ENCODE measurements at regions not wholly inside any gene's neighbourhood (a gene's known extent, or its start where the extent isn't known, plus 50 kb on each side); places are given as distances from the start of the nearest gene placed in this dataset.

DNA sequence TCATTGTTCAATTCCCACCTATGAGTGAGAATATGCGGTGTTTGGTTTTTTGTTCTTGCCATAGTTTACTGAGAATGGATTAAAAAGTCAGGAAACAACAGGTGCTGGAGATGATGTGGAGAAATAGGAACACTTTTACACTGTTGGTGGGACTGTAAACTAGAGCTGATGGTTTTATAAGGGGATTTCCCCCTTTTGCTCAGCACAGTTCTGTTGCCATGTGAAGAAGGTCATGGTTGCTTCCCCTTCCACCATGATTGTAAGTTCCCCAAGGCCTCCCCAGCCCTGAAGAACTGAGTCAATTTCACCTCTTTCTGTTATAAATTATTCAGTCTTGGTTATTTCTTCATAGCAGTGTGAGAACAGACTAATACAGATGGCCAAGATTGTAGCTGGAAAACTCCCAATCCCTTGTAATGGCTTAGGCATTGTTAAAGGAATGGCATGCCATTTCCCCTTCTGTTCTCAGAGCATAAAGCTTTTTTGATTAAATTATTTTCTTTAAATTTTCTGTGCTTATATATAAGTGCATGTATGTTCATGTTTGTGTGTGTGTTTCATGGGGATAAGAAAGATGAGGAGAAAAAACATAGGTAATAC lies 144.8 kb downstream of the BACH1 start:
- DNase-seq: no peak

- DNase-seq: no peak
Observed at GRCh38 chr21:29448766-29449165, 150.0 kb downstream of the BACH1 start.

- peak; percentile 82 for DNase-seq
Observed at GRCh38 chr21:29449306-29449950, 150.7 kb downstream of the BACH1 start.

DNA sequence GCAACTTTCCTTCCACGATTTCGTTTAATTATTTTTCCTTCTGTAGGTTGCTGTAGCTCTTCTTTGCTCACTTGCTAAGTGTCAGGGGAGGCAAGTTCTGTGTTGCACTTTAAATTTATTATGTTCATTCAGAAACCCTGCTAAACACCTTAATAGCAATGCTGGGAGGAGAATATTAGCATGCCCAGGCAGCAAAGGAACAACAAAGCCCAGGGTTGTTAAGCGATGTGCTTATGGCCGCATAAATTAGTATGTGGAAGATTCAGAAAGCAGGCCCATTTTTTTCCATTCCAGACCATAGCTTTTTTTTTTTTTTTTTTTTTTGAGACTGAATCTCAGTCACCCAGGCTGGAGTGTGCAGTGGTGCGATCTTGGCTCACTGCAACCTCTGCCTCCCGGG lies 151.3 kb downstream of the BACH1 start:
- DNase-seq: no peak

DNA sequence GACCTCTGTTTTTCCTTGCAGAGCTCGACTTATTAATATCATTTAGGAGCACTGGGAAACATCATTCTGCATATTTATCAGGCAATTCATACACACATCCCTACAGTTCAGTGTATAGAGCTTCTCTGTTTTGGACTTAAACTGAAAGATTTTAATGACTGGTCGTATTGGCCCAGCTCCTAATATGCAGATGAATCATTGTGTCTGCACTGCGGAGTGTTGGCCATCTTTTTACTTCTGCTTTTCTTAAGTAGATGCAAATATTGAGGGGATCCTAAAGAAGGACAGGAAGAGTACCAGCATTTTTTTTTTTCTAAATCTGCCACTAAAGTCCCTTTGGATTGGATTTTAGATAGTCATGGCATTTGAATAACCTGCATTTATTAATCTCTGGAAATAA lies 154.8 kb downstream of the BACH1 start:
- no peak for DNase-seq

DNA sequence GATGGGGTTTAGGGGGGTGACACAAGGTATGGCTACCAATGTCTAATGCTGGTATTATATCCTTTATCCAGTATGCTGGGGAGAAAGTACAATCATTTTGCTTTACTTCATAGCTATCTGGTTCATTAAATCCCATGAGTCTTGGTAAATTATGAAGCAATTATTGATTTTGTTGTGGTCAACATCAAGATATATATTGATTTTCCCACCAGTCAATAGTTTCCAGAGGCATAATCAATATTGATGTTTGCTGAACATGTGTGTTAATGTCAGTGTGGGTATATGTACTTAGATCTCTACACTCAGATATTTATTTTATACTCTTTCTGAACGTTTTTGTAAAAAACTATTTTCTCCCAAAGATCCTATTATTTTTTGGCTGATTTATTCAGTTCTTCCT lies 155.5 kb downstream of the BACH1 start:
- no peak for DNase-seq

- no peak for DNase-seq
Observed at GRCh38 chr21:29462479-29462878, 163.8 kb downstream of the BACH1 start.

- DNase-seq: no peak
Observed at GRCh38 chr21:29465546-29465945, 166.8 kb downstream of the BACH1 start.

DNA sequence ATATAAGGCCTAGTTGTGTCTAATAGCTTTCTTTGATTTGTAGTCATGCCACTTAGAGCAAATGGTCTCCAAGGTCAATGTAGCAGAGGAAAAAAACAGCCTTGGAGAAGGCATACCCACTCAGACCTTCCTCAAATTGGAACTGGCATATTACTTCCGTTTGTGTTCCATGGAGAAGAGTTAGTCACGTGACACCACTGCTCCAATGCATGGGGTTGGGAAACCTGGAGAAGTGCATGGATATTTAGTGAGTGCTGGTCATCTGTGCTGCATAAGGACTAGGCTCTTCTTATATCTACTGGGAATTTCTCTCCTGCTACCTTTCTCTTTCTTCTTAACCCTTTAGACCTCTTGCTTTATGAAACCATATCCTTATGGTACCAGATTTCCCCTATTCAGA lies 167.8 kb downstream of the BACH1 start:
- no peak for DNase-seq

GRCh38 chr21:29470397-29470796 lies 171.7 kb downstream of the BACH1 start:
- DNase-seq: no peak

- no peak for DNase-seq
Observed at GRCh38 chr21:29473808-29474207, 175.1 kb downstream of the BACH1 start.

DNA sequence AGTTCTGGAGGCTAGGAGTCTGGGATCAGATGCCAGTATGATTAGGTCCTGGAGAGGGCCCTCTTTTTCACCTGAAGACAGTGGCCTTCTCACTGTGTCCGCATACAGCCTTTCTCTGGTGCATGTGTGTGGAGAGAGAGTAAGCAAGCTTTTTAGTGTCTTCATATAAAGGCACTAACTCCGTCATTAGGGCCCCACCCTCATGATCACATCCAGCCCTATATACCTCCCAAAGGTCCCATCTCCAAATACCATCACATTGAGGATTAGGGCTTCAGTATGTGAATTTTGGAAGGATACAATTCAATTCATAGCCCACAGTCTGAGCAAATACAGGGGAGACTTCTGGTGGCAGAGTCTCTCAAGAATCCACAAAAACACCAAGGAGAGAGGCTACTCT lies 176.6 kb downstream of the BACH1 start:
- no peak for DNase-seq

DNA sequence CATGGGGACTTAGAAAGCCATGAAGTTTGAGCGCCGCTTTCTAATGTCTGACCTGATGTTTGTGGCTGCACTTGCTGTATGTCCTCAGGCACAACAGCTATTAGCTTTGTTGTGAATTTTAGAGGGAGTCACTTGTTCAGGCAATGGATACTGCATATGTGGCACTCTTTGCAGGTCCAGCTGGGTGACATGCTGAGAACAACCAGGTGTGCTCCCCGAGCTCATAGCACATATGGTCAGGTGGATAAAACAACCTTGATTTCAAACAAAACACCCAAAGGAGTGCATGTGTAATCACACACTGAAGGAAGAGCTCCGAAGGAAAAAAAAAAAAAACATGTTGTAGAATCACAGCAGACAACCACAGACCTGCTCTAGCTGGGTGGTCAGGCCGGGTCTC lies 178.6 kb downstream of the BACH1 start:
- no peak for DNase-seq

DNA sequence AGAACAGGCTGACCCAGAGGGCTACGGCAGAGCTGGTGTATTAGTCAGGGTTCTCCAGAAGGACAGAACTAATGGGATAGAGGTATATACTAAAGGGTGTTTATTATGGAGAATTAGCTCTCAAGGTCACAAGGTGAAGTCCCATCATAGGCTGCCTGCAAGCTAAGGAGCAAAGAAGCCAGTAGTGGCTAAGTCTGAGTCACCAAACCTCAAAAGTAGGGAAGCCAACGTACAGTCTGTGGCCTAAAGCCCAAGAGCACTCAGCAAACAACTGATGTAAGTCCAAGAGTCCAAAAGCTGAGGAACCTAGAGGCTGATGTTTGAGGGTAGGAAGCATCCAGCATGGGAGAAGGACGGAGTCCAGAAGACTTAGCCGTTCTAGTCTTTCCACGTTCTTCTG lies 179.2 kb downstream of the BACH1 start:
- no peak for DNase-seq

GRCh38 chr21:29481081-29481480 lies 182.4 kb downstream of the BACH1 start:
- no peak for DNase-seq

- no peak for DNase-seq
Observed at GRCh38 chr21:29481641-29482040, 182.9 kb downstream of the BACH1 start.

DNA sequence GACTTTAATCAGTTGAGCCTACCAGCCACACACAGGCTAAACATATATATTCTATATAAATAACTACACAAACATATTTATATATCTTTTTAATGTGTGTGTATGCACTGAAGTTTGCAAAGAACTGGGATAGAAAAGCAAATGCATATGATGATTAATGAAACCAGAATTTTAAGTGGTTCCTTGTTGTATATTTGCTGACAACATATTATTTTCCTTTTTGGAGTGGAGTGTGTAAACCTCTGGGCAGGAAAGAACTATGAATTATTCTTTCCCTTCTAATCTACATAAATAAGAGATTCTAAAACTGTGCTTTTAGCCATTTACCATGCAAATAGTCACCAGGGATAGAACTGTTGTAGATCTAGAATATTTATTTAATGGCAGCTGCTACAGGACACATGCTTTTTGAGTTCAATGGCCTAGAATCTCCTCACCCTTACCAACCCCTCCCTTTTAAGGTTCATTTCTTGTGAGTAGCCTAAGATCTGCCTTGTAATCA lies 187.6 kb downstream of the BACH1 start:
- no peak for DNase-seq

All from CD4-positive, alpha-beta T cell treated with Interleukin-4 for 4 hours (primary cell).